ENCODE measurements at regions not wholly inside any gene's neighbourhood (a gene's known extent, or its start where the extent isn't known, plus 50 kb on each side); places are given as distances from the start of the nearest gene placed in this dataset.

DNA sequence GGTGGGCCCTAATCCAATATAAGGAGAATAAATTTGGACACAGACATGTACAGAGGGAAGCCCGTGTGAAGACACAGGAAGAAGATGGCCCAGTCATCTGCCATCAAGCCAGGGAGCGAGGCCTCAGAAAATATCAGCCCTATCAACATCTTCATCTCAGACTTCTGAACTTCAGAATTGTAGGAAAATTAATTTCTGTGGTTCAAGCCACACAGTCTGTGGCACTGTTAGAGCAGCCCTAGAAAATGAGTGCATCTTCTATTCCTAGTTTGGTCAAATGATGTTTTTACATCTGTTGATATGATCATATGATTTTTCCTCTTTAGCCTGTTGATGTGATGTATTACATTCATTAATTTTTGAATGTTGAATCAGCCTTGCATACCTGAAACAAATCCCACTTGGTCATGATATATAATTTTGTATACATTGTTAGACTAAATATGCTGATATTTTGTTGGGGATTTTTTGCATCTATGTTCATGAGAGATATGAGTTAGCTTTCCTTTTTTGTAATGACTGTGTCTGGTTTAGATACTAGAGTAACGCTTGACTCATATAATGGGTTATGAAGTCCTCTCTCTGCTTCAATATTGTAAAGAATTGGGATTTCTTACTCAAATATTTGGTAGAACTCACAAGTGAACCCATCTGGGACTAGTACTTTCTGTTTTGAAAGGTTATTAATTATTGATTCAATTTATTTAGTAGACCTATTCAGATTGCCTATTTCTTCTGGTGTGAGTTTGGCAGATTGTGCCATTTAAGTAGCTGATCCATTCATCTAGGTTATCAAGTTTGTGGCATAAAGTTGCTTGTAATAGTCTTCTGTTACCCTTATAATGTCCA, 451.4 kb downstream of the EIPR1 start:
- DNase-seq (ENCODE audit: extremely low read depth in 1 of 4, low spot score in 3 of 4) = no peak
- FAIRE-seq = no peak
- H3K9ac ChIP-seq (ENCODE audit: insufficient read depth in 1 of 2, low read depth in 2 of 2, low read length in 2 of 2) = no peak overlapping the region
- no peak for ATAC-seq
- H3K9me1 ChIP-seq (ENCODE audit: control insufficient read depth, insufficient read depth, low read length) = no peaks in the 10 kb centered on the region
- peaks cover 0 to 6% of the 10 kb centered on the region in 2 experiments; a peak in 2 of 5 replicates for H3K27me3 ChIP-seq (ENCODE audit: control insufficient read depth in 2 of 2, insufficient read depth in 2 of 2, low read length in 2 of 2)
- CTCF ChIA-PET (ENCODE audit: low intra/inter-chr PET ratio) = no interaction called here
- no peak overlapping the region for H3K4me3 ChIP-seq
- in situ Hi-C loops (cut with MboI) = no loop called here
- no peak for TF ChIP-seq DLX4 (CRISPR knock-in tag; IDR thresholded peaks at IDR 0.05)
- TF ChIP-seq CTBP1 (IDR thresholded peaks at IDR 0.05; ENCODE audit: borderline replicate concordance) = no peak
- TF ChIP-seq TFAP4 (CRISPR knock-in tag; IDR thresholded peaks at IDR 0.05; ENCODE audit: borderline replicate concordance) = no peak
- no peak for TF ChIP-seq ZNF184 (CRISPR knock-in tag; IDR thresholded peaks at IDR 0.05)
- TF ChIP-seq, protein P1, sequence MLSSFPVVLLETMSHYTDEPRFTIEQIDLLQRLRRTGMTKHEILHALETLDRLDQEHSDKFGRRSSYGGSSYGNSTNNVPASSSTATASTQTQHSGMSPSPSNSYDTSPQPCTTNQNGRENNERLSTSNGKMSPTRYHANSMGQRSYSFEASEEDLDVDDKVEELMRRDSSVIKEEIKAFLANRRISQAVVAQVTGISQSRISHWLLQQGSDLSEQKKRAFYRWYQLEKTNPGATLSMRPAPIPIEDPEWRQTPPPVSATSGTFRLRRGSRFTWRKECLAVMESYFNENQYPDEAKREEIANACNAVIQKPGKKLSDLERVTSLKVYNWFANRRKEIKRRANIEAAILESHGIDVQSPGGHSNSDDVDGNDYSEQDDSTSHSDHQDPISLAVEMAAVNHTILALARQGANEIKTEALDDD (IDR thresholded peaks at IDR 0.05) = no peak
- TF ChIP-seq RNF2 (IDR thresholded peaks at IDR 0.05) = no peak
- no peak for TF ChIP-seq RREB1 (CRISPR knock-in tag; IDR thresholded peaks at IDR 0.05)
- TF ChIP-seq KDM2B (CRISPR knock-in tag; IDR thresholded peaks at IDR 0.05) = no peak
- no peak for TF ChIP-seq ZNF384 (IDR thresholded peaks at IDR 0.05; ENCODE audit: low read depth, low read length)
- no peak for TF ChIP-seq STAT5A (IDR thresholded peaks at IDR 0.05; ENCODE audit: borderline replicate concordance, low read length)
- no peak for TF ChIP-seq POLR3G (IDR thresholded peaks at IDR 0.05; ENCODE audit: extremely low read depth, insufficient read length, insufficient replicate concordance)
- TF ChIP-seq BRF1 (IDR thresholded peaks at IDR 0.05; ENCODE audit: borderline replicate concordance, extremely low read depth, insufficient read length) = no peak
- no peaks in the 10 kb centered on the region for H3K4me1 ChIP-seq (replicated peaks in 1 of 2; ENCODE audit: control insufficient read depth in 2 of 2, insufficient read depth in 2 of 2, low read length in 2 of 2)
- H3K79me2 ChIP-seq (ENCODE audit: control insufficient read depth, insufficient read depth, low read length) = no peaks in the 10 kb centered on the region
- POLR2A ChIA-PET = no interaction called here
- no peak overlapping the region for H3K4me2 ChIP-seq (ENCODE audit: insufficient read depth, low read length)
- no peak overlapping the region for H3K27ac ChIP-seq (ENCODE audit: extremely low read depth, low read depth, low read length)
- intact Hi-C loops (cut with micrococcal nuclease) = no loop called here
- no peaks in the 10 kb centered on the region for H3K9me3 ChIP-seq (replicated peaks; ENCODE audit: control insufficient read depth, insufficient read depth, low read depth, low read length)
- H3K36me3 ChIP-seq (ENCODE audit: control insufficient read depth, insufficient read depth, low read length) = no peaks in the 10 kb centered on the region
- H2AFZ ChIP-seq (ENCODE audit: low read depth, low read length) = no peak overlapping the region
- no peaks in the 10 kb centered on the region for H4K20me1 ChIP-seq (replicated peaks; ENCODE audit: control insufficient read depth, insufficient read depth, low read length)
- BruUV-seq (replicated peaks) = no TSS peak
- WGBS (ENCODE audit: insufficient coverage, low coverage, missing lambda C conversion rate) = 0% methylated on average over 3 of the region's 3 CpGs

Measured in K562 (cell line).